HuH-7 (cell line): ENCODE measurements at regions not wholly inside any gene's neighbourhood (a gene's known extent, or its start where the extent isn't known, plus 50 kb on each side); places are given as distances from the start of the nearest gene placed in this dataset.

ENCODE experiments used
- DNase-seq: peaks from one replicate; pipeline ENCODE4 v3.0.0; 2011; ENCODE audit warnings: low spot score

DNA sequence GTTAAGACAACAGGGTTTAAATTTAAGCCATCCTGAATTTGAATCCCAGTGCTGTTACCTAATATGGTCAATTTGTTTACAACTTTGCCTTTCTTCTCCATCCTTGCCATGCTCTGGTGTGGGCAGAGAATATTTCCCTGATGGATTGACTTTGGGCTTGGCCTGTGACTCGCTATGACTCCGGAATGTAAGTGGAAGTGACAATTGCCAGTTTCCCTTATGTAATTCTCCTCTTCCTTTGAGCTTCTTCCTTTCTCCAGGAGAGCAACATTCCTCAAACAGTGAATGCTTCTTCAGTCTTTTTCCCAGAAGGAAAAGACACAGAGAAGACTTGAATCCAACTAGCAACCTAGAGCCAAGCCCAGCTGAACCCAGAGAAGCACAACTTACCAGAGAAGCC lies 159.1 kb downstream of the LURAP1L start:
- no peak for DNase-seq

GRCh38 chr9:12934545-12935272 lies 159.9 kb downstream of the LURAP1L start:
- no peak for DNase-seq

DNA sequence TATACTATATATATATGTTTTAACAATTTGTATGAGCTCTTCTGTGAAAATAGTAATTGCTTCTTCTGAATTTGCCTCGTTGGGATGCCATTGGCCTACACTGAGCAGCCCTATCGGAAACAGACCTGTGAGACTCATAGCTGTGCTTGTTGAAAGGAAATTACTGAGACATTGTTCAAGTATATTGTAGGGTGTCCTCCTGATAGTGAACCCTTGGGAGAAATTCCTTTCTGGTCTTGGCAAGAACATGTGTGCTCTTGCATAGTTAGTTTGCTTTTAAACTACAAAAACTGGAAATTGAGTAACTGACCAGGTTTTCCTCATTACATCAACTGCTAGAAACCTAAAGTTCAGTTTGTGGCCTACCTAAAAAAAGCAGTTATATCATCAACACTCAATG lies 160.9 kb downstream of the LURAP1L start:
- DNase-seq: no peak

- no peak for DNase-seq
Observed at GRCh38 chr9:12954441-12954840, 179.6 kb downstream of the LURAP1L start.

DNA sequence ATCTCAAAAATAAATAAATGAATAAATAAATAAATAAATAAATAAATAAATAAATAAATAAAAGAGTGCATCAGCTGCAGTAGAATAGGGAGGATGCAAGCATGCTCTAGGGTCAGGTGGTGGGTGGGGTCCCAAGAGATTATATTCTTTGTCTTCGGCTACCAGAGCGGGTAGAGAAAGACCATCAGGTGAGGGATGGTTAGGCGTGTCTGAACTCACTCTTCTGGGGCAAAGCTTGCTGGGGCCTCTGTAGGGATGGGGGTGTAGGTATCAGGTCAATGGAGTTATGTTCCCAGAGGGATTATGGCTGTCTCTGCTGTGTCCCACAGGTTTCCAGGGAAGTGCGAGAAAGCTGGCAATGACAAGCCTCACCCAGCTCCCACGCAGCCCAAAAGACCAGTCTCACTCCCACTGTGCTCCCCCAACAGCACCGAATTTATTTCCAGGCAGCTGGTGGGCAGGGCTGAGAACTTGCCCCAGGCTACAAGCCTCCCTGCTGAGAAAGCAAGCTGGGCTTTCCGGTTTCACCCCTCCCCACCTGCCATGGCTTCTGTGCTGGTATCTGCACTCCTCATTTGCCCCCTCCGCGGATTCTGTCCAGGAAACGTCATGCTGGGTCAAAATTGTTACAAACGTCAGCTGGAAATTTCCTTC lies 180.8 kb downstream of the LURAP1L start:
- DNase-seq: no peak

DNA sequence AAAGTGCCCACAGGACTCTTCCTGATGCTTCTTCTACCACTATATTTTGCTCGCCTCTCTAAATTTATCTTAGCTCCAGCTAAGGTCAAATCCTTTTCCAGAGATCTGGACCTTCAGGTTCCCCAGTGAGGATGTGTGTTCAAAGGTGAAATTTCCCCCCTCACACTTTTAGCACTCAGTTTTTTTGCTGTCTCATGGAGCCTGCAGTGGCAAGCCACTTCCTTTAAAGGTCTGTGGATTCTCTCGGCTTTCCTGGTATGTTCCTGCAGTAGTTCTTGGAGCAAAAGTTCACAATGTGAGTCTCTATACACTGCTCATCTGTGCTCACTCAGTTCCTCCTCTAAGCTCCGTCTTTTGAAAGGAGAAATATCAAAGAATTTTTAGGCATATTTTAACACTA lies 181.4 kb downstream of the LURAP1L start:
- DNase-seq: no peak

DNA sequence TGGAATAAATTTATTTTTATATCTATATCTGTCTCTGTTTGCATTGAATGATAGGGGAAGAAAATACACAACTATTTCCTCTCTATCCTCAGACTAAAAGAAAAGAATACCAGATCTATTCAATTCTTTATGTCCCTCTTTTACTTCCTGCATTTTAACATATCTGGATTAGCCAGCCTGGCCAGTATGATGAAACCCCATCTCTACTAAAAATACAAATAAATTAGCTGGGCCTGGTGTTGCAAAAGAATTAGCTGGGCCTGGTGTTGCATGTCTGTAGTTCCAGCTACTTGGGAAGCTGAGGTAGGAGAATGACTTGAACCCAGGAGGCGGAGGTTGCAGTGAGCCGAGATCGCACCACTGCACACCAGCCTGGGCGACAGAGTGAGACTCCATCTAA lies 182.0 kb downstream of the LURAP1L start:
- DNase-seq: no peak

DNA sequence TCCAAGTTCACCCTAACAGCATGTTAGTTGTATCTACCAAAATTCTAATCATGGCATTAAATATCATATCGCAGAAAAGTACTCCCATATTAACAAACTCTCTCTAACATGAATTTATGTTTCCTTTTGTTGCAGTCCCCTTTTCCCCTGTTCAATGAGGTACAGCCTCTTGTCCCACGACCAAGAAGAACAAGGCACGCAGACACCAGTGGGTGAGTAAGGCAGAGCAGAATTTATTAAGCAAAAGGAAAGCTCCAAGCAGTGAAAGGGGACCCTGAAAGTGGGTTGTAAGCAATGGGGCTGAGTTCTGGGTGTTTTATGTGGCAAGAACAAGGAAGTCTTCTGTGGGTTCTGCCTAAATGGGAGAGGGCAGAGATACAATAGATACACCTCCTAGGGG lies 183.5 kb downstream of the LURAP1L start:
- DNase-seq: no peak

DNA sequence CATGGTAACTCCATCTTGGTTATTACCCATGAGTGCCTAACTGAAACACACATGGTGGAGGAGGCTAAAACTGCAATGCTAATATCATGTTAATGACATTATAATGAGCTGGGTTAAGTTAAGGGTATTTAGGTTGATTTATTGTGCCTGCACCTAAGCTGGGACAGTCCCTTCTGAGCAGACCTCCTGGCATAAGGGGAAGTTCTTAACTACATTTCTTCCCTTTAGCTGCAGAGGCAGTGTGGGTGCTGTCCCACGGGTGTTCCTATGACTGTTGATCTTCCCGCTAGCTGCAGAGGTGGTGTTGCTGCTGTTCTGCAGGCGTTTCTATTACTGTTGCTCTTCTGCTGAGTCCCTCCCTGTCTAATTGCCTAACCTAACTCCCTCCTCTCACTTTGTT lies 183.9 kb downstream of the LURAP1L start:
- DNase-seq: no peak

DNA sequence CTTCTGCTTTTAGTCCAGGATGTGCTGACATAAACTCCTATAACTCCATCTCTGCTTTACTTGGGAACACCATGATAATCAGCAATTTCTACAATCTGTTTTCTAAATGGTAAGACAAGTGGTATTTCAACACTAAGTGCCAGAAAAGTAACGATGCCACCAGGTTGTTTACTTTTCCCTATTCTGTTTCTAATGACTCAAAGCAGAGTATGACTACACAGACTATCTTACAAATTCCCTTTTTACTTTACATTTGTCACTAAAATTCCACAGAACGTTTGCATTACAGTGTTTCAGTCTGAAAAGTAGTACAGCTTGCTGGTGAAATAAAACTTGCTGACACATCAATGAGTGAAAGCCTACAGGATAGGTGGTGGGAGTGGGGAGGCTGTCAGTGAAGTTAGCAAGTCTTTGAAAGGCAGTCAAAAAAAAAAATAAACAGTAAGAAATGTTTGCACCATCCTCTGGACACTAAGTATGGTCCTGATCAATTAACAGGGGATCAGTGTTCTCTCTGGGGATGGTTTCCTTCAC lies 186.5 kb downstream of the LURAP1L start:
- DNase-seq: no peak

- DNase-seq: no peak
Observed at GRCh38 chr9:12963537-12963936, 188.7 kb downstream of the LURAP1L start.

DNA sequence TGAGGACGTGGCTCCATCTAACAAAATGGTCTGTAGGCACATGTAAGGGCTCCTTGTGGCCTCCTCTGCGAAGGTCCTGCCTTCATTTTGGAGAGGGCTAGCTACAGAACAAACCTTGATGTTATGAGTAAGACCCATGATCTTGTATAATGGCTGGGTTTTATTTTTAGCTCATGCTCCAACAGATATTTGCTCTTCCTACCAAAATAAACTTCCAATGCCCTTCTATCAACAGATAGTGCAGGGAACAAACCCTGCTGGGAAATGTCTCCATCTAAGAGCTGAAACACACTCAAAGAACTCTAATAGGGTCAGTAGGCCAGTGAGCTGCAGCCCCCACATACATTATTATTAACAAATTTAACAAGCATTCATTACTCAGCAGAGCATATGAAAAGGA lies 189.5 kb downstream of the LURAP1L start:
- DNase-seq: no peak

- DNase-seq: no peak
Observed at GRCh38 chr9:12965303-12965702, 190.5 kb downstream of the LURAP1L start.

DNA sequence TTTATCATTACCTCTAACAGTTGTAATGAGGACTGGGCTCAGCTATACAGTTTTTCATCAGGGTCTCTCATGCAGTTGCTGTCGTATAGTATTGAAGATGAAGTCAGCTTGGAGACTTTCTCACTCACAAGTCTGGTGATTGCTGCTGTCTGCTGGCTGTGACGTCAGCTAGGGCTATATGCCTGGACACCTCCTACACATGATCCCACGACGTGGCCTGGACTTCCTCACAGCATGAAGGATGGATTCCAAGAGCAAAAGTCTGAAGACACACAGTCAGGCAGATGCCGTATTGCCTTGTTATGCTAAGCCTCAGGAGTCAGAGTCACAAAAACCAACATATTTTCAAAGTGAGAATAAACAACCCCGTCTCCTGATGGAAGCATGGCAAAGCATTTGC lies 193.3 kb downstream of the LURAP1L start:
- DNase-seq: no peak

DNA sequence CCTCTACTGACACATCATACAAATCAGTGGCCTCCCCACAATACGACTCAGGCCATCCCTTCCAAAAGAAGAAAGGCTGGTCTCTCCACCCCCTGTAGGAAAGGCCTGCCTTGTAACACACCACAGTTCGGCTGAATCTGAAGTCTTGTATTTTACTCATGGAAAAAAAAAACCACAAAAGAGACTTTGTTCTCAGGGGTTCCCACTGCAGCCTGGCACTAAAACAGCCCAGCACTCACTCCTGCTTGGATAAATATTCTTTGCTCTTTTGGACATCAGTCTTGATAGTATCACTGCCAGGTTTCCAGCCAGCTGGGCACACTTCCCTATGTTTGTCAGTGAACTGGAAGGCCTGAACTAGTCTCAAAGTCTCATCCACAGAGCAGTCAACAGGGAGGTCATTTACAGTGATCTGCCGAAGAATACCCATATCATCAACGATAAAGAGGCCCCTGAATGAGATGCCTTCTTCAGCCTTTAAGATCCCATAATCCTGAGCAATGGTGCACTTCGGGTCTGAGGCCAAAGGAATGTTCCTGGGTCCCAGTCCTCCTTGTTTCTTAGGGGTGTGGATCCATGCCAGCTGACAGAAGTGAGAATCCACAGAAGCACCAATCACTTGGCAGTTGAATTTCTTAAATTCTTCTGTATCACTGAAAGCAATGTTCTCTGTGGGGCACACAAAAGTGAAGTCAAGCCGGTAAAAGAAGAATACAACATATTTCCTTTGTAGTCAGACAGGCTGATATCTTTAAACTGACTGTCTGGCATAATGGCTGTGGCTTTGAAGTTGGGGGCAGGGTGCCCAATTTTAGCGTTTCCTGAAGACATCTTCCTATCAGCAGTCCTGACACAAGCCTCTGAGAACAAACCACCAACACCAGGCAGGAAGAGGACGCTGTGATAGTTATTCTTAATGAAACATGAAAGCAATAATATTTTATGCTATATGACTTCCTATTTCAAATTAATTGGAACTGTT lies 198.1 kb downstream of the LURAP1L start:
- no peak for DNase-seq

GRCh38 chr9:12973710-12974109 lies 198.9 kb downstream of the LURAP1L start:
- no peak for DNase-seq

GRCh38 chr9:12974671-12975070 lies 199.9 kb downstream of the LURAP1L start:
- no peak for DNase-seq

DNA sequence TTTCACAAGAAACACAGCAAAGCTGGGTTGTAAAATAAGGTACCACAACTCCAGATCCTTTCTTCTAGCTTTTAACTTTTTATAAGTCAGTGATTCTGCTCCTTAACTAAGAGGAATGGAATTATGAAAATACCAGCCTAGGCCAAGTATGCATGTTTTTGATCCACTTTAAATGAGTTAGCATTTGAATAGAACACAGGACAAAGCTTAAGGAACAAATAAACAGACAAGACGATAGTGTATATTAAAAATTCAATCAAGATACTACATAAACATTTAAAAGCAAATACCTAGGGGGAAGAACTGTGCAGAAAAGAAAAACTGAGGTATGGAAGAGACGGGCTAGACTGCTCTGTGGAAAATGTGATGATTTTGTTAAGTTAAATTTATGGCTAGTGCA lies 200.7 kb downstream of the LURAP1L start:
- DNase-seq: no peak

GRCh38 chr9:12980085-12980851 lies 205.4 kb downstream of the LURAP1L start:
- no peak for DNase-seq

GRCh38 chr9:12988258-12988657 lies 213.4 kb downstream of the LURAP1L start:
- DNase-seq: no peak

DNA sequence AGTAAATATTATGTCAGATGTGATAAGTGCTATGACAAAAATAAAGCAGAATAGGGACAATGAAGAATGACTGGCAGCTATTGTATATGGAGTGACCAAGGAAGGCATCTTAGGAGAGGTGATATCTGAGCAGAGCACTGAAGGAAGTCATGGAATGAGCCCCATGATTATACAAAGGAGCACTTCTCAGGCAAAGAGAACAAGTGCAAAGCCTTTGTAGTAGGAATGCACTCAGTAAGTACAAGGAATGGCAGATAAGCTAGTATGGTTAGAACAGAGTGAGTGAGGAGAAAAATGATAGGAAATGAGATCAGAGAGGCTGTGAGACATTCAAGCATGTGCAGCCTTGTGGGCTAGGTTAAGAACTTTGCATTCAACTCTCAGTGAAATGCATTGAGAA lies 214.8 kb downstream of the LURAP1L start:
- no peak for DNase-seq

DNA sequence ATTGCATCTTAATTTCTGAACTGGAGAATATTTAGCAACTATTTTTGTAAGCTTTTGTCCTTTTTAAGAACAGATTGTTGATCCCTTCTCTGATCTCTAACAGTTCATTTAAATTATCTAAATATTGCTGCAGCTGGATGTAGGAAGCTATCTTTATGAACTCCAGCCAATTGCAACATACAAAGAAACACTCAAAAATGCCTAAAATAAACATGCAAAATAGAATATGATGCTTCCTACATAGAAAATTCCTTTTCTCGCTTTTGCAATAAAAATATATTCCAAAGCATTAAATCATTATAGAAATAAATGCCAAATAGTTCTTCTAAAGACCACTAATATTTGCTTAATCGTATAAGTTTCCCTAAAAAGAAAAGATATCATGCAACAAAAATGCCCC lies 218.6 kb downstream of the LURAP1L start:
- no peak for DNase-seq
